Neural crest cell (in vitro differentiated cells): ENCODE measurements at regions not wholly inside any gene's neighbourhood (a gene's known extent, or its start where the extent isn't known, plus 50 kb on each side); places are given as distances from the start of the nearest gene placed in this dataset.

ENCODE experiments used
- DNase-seq: peaks from one replicate; pipeline ENCODE4 v3.0.0; 2021; ENCODE audit warnings: low read depth, mixed read lengths, low spot score
- H3K27ac Mint-ChIP-seq: one replicate; pipeline ENCODE4 v1.8.0; 2021; ENCODE audit warnings: mild to moderate bottlenecking, mixed read lengths; ENCODE audit not compliant: unreplicated experiment
- H3K27me3 Mint-ChIP-seq: 2 replicates; pipeline ENCODE4 v1.8.0; 2021; ENCODE audit warnings: low read depth, mild to moderate bottlenecking, mixed read lengths
- H3K36me3 Mint-ChIP-seq: 2 replicates; pipeline ENCODE4 v1.8.0; 2021; ENCODE audit warnings: low read depth, mild to moderate bottlenecking, mixed read lengths
- H3K4me1 Mint-ChIP-seq: 2 replicates; pipeline ENCODE4 v1.8.0; 2021; ENCODE audit warnings: mixed read lengths
- H3K4me3 Mint-ChIP-seq: one replicate; pipeline ENCODE4 v1.8.0; 2021; ENCODE audit warnings: mild to moderate bottlenecking, mixed read lengths
- H3K9me3 Mint-ChIP-seq: 2 replicates; pipeline ENCODE4 v1.8.0; 2021; ENCODE audit warnings: mixed read lengths
- CTCF ChIP-seq: fragments of 200-600 bp; sonication (generic); conservative IDR thresholded peaks from 2 replicates; pipeline ENCODE4 v1.5.0; 2021; ENCODE audit warnings: antibody characterized with exemption, mild to moderate bottlenecking

- no peaks in the 10 kb centered on the region for H3K36me3 Mint-ChIP-seq
These were observed 405.8 kb upstream of the GOLIM4 start for GRCh38 chr3:168501570-168501969.

DNA sequence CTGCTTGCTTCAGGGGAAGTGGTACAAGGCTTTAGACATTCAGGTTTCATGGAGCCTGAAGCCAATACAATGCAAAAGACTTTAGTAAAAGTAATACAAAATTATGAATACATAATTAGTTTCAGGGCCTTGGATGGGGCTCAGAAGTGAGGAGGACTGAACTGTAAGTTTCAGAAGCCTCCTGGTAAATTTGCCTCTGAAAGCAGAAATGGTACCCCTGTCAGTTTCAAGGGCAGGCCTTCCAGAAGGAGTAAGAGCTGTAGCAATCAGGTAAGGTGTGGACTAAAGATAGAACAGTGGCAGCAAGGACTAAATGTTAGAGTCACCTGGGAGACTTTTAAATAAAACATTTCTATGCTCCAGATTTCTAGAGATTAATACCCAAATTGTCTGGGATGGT lies 402.5 kb upstream of the GOLIM4 start:
- peaks cover 23% of the 10 kb centered on the region for H3K4me1 Mint-ChIP-seq

More at GRCh38 chr3:168501570-168501969, 405.8 kb upstream of the GOLIM4 start:
- Mint-ChIP-seq H3K9me3 (no peaks in the 10 kb centered on the region), H3K27ac (no peak overlapping the region), H3K4me3 (peak overlapping the region; percentile 6), H3K4me1 (peaks cover 23% of the 10 kb centered on the region), H3K27me3 (no peaks in the 10 kb centered on the region)
- no peak for TF ChIP-seq CTCF
- DNase-seq, result no peak

GRCh38 chr3:168497741-168498140 lies 402.0 kb upstream of the GOLIM4 start:
- DNase-seq, result no peak
- peaks cover 20% of the 10 kb centered on the region for H3K4me1 Mint-ChIP-seq
- H3K9me3 Mint-ChIP-seq, result no peaks in the 10 kb centered on the region
- no peaks in the 10 kb centered on the region for H3K36me3 Mint-ChIP-seq
- TF ChIP-seq CTCF, result no peak
- no peak overlapping the region for H3K4me3 Mint-ChIP-seq
- no peak overlapping the region for H3K27ac Mint-ChIP-seq
- no peaks in the 10 kb centered on the region for H3K27me3 Mint-ChIP-seq

More for the DNA sequence above, 402.5 kb upstream of the GOLIM4 start:
- no peak for DNase-seq
- H3K9me3 Mint-ChIP-seq, result no peaks in the 10 kb centered on the region
- H3K4me3 Mint-ChIP-seq, result no peak overlapping the region
- no peak for TF ChIP-seq CTCF
- no peak overlapping the region for H3K27ac Mint-ChIP-seq
- H3K27me3 Mint-ChIP-seq, result no peaks in the 10 kb centered on the region
- H3K36me3 Mint-ChIP-seq, result no peaks in the 10 kb centered on the region

- H3K27me3 Mint-ChIP-seq, result no peaks in the 10 kb centered on the region
These were observed 401.5 kb upstream of the GOLIM4 start for GRCh38 chr3:168497183-168497582.

DNA sequence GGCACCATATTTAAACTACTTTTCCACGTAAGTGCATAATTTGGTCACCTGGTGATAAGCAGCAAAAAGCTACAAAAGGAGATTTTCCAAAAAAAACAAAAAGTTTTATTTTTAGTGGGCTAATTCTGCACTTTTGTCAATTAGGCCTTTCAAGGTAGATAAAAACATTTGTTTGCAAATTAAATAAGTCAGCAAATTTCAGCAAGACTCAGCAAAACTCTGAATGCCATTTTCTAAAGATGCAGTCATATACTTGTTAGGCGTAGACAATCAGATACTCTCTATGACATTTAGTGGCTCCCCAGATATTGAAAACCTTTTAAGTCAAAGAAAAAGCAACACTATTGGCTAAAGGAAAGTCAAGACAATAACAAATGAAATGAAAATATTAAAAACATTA lies 400.2 kb upstream of the GOLIM4 start:
- Mint-ChIP-seq H3K4me1 (peaks cover 2% of the 10 kb centered on the region), H3K36me3 (no peaks in the 10 kb centered on the region), H3K4me3 (no peak overlapping the region), H3K9me3 (no peaks in the 10 kb centered on the region), H3K27me3 (no peaks in the 10 kb centered on the region), H3K27ac (no peak overlapping the region)
- no peak for TF ChIP-seq CTCF
- DNase-seq, result no peak

More at GRCh38 chr3:168497183-168497582, 401.5 kb upstream of the GOLIM4 start:
- Mint-ChIP-seq H3K36me3 (no peaks in the 10 kb centered on the region), H3K4me1 (peaks cover 14% of the 10 kb centered on the region), H3K9me3 (no peaks in the 10 kb centered on the region), H3K27ac (no peak overlapping the region), H3K4me3 (no peak overlapping the region)
- DNase-seq, result no peak
- no peak for TF ChIP-seq CTCF

- TF ChIP-seq CTCF, result no peak
- H3K4me3 Mint-ChIP-seq, result no peak overlapping the region
- H3K27ac Mint-ChIP-seq, result no peak overlapping the region
- no peaks in the 10 kb centered on the region for H3K36me3 Mint-ChIP-seq
- DNase-seq, result no peak
- H3K4me1 Mint-ChIP-seq, result no peaks in the 10 kb centered on the region
- H3K9me3 Mint-ChIP-seq, result no peaks in the 10 kb centered on the region
- no peaks in the 10 kb centered on the region for H3K27me3 Mint-ChIP-seq
These were observed 399.5 kb upstream of the GOLIM4 start for GRCh38 chr3:168495270-168495669.
